HEK293T (cell line): ENCODE measurements at regions not wholly inside any gene's neighbourhood (a gene's known extent, or its start where the extent isn't known, plus 50 kb on each side); places are given as distances from the start of the nearest gene placed in this dataset.

Source experiments
- BHLHE40 ChIP-seq: fragments of 450-650 bp; IDR thresholded peaks from 2 replicates; pipeline ENCODE4 v1.6.1; 2016; ENCODE audit warnings: mild to moderate bottlenecking, moderate library complexity, borderline replicate concordance
- ELF4 ChIP-seq: fragments of 450-650 bp; IDR thresholded peaks from 2 replicates; pipeline ENCODE4 v1.6.1; 2017; ENCODE audit warnings: antibody characterized with exemption
- FOXA1 ChIP-seq: fragments of 450-650 bp; IDR thresholded peaks from 2 replicates; pipeline ENCODE4 v1.6.1; 2016; ENCODE audit warnings: mild to moderate bottlenecking
- FOXM1 ChIP-seq: fragments of 450-650 bp; IDR thresholded peaks from 2 replicates; pipeline ENCODE4 v1.6.1; 2017; ENCODE audit warnings: mild to moderate bottlenecking, borderline replicate concordance
- HDGF ChIP-seq: fragments of 450-650 bp; IDR thresholded peaks from 2 replicates; pipeline ENCODE4 v1.6.1; 2017; ENCODE audit warnings: antibody characterized with exemption, borderline replicate concordance
- L3MBTL2 ChIP-seq: fragments of 450-650 bp; conservative IDR thresholded peaks from 2 replicates; pipeline ENCODE4 v1.6.1; 2016; ENCODE audit warnings: mild to moderate bottlenecking
- SP1 ChIP-seq: fragments of 450-650 bp; IDR thresholded peaks from 2 replicates; pipeline ENCODE4 v1.6.1; 2017
- SUZ12 ChIP-seq: fragments of 450-650 bp; IDR thresholded peaks from 2 replicates; pipeline ENCODE4 v1.6.1; 2016; ENCODE audit warnings: mild to moderate bottlenecking
- TARDBP ChIP-seq: fragments of 450-650 bp; IDR thresholded peaks from 2 replicates; pipeline ENCODE4 v1.6.1; 2016
- ZNF384 ChIP-seq: fragments of 450-650 bp; IDR thresholded peaks from 2 replicates; pipeline ENCODE4 v1.6.1; 2016

GRCh38 chr4:62482355-62482754 is 1282.2 kb downstream of the ADGRL3 start:
- no peak for TF ChIP-seq FOXM1
- no peak for TF ChIP-seq SUZ12
- TF ChIP-seq SP1 = no peak
- TF ChIP-seq L3MBTL2 = no peak
- TF ChIP-seq FOXA1 = no peak
- TF ChIP-seq ZNF384 = no peak
- no peak for TF ChIP-seq TARDBP
- no peak for TF ChIP-seq BHLHE40
- TF ChIP-seq HDGF = no peak
- no peak for TF ChIP-seq ELF4
